HG02981 (cell line): ENCODE measurements at regions not wholly inside any gene's neighbourhood (a gene's known extent, or its start where the extent isn't known, plus 50 kb on each side); places are given as distances from the start of the nearest gene placed in this dataset.

Experiments
- ATAC-seq: cut with Tn5 transposase; IDR thresholded peaks from one replicate; pipeline ENCODE4 v1.9.1; 2021; ENCODE audit warnings: mild to moderate bottlenecking, moderate library complexity; ENCODE audit not compliant: unreplicated experiment

GRCh38 chr3:146679995-146680394 lies 74.8 kb upstream of the PLSCR5 start:
- no peak for ATAC-seq

DNA sequence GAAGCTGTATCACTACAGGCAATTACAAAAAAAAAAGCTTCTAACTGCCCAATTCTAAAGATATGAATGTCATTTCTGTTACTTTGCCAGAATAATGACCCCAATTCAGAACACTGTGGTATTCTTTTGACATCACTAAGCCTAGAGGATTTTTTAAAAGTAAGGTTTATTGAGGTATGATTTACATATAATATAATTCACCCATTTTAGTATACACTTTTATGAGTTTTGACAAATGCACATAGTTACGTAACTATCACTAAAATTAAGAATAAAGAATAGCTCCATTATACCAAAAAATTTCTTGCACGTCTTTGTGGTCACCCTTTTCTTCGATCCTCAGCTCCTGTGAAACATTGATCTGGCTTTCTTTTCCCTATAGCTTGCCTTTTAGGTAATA lies 74.0 kb upstream of the PLSCR5 start:
- no peak for ATAC-seq

DNA sequence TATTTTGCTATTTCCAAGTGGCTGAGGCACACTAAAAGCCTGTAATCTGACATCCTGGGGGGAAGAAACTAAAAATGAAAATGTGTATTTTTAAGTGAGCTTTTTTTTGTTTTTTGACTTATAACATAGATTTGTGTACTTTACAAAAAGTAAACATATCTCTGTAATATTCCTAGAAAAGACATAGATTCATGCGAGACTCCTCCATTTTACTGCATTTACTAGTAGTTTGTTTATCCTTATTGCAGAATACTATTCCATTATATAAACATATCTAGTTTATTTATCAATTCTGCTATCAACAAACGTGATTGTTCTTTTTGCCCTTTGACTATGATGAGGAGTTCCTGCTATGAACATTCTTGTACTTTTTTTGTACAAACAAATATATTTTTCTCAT lies 67.8 kb upstream of the PLSCR5 start:
- ATAC-seq = no peak

DNA sequence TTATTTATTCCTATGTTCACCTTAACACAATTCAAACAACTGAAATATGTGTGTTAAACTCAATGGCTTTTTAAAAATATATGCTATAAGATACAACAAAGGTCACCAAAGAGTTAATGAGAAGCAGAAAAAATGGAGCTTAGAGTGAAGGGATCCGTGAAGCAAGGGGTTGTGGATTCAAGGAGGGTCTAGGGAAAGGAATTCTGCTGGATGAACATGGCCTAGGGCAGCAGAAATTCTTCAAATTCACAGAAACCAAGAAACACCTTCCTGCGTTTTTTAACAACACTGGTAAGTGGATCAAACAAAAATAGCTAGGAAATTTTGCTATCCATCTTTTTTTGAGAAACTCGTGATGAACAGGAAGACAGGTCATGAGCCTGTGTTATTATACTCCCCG lies 59.3 kb upstream of the PLSCR5 start:
- no peak for ATAC-seq

DNA sequence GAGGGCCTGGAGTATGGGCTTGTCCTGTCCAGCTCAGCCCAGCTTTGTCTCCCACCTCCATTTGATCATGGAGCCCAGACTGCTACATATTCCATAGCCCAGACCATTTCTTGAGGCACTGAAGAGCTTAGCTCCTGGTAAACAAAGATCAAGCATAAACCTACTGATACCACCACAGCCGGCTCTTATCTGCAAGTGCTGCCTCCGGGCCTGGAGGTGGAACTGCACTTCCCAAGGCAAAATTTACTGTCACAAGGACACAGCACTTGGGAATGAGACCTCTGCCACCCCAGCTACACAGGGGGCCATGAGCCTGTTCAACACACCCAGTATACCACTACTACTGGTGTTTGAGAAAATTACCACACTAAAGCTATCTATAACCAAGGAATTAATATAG lies 53.7 kb upstream of the PLSCR5 start:
- no peak for ATAC-seq

GRCh38 chr3:146655333-146655996 lies 50.3 kb upstream of the PLSCR5 start:
- no peak for ATAC-seq
